HEK293 (cell line): ENCODE measurements at regions not wholly inside any gene's neighbourhood (a gene's known extent, or its start where the extent isn't known, plus 50 kb on each side); places are given as distances from the start of the nearest gene placed in this dataset.

Source experiments
- CTCF ChIA-PET: fragments of 350-600 bp; formaldehyde crosslinking; extraction: SDS; loops from one replicate; lab custom pipeline; 2021; ENCODE audit warnings: antibody characterized with exemption; lab: Yijun Ruan, JAX
- POLR2A ChIA-PET: fragments of 300-600 bp; formaldehyde crosslinking; extraction: SDS; loops from one replicate; lab custom pipeline; 2020; ENCODE audit warnings: antibody characterized with exemption, inconsistent platforms; lab: Yijun Ruan, JAX
- H3K27ac ChIP-seq: fragments of 200-500 bp; sonication (Bioruptor generic); 2 replicates; pipeline ENCODE4 v1.5.1; 2014; ENCODE audit warnings: low read depth, low read length, control low read depth, inconsistent platforms; ENCODE audit errors: extremely low read depth
- H3K36me3 ChIP-seq, 2 experiments: fragments of 200-500 bp in 1 of 2; sonication (Bioruptor generic) in 1 of 2; 1 replicate in 1 of 2; 2 replicates in 1 of 2; pipeline ENCODE4 v1.5.1; 2014 to 2017; ENCODE audit warnings: inconsistent platforms in 2 of 2, low read length in 2 of 2; ENCODE audit not compliant: control insufficient read depth in 2 of 2, insufficient read depth in 1 of 2
- H3K4me1 ChIP-seq: fragments of 200-500 bp; sonication (Bioruptor generic); 2 replicates; pipeline ENCODE4 v1.5.1; 2014; ENCODE audit warnings: mild to moderate bottlenecking, low read length, inconsistent platforms; ENCODE audit not compliant: control insufficient read depth, insufficient read depth
- H3K4me3 ChIP-seq: 2 replicates; pipeline ENCODE4 v1.5.1; 2011; ENCODE audit warnings: low read depth, mild to moderate bottlenecking, control low read depth, low read length, moderate library complexity
- H3K9me3 ChIP-seq: fragments of 200-500 bp; sonication (Bioruptor generic); 2 replicates; pipeline ENCODE4 v1.5.1; 2014; ENCODE audit warnings: low read depth, low read length, inconsistent platforms; ENCODE audit not compliant: control insufficient read depth, insufficient read depth
- BCL11B ChIP-seq: fragments of 450-650 bp; formaldehyde crosslinking; IDR thresholded peaks from 2 replicates; pipeline ENCODE4 v1.5.1; 2016; ENCODE audit warnings: low read depth, missing biosample characterization, missing genetic modification characterization
- HOXD13 ChIP-seq: sonication (generic); formaldehyde crosslinking; IDR thresholded peaks from 2 replicates; pipeline ENCODE4 v1.8.0; 2022; ENCODE audit warnings: missing genetic modification reagents, borderline replicate concordance
- OSR2 ChIP-seq: fragments of 450-650 bp; formaldehyde crosslinking; IDR thresholded peaks from 2 replicates; pipeline ENCODE4 v1.5.1; 2016; ENCODE audit warnings: missing biosample characterization, missing genetic modification characterization
- PRDM1 ChIP-seq: fragments of 450-650 bp; formaldehyde crosslinking; IDR thresholded peaks from 2 replicates; pipeline ENCODE4; 2016; ENCODE audit warnings: missing biosample characterization, missing genetic modification characterization
- RBAK ChIP-seq: fragments of 450-650 bp; formaldehyde crosslinking; IDR thresholded peaks from 2 replicates; pipeline ENCODE4 v1.5.1; 2016; ENCODE audit warnings: missing biosample characterization, missing genetic modification characterization
- REPIN1 ChIP-seq: fragments of 450-650 bp; formaldehyde crosslinking; IDR thresholded peaks from 2 replicates; pipeline ENCODE4 v1.5.1; 2017; ENCODE audit warnings: missing biosample characterization, missing genetic modification characterization, low read depth
- SP7 ChIP-seq: fragments of 450-650 bp; formaldehyde crosslinking; IDR thresholded peaks from 2 replicates; pipeline ENCODE4 v1.5.1; 2016; ENCODE audit warnings: missing biosample characterization, missing genetic modification characterization
- TCF7L2 ChIP-seq: IDR thresholded peaks from 2 replicates; pipeline ENCODE4 v1.6.1; 2011; ENCODE audit warnings: low read depth, mild to moderate bottlenecking, inconsistent platforms, low read length, moderate library complexity, borderline replicate concordance
- TRIM28 ChIP-seq: IDR thresholded peaks from 2 replicates; pipeline ENCODE4 v1.6.1; 2011; ENCODE audit warnings: low read length, control low read depth, borderline replicate concordance
- ZBTB48 ChIP-seq: fragments of 450-650 bp; formaldehyde crosslinking; IDR thresholded peaks from 2 replicates; pipeline ENCODE4 v1.5.1; 2016; ENCODE audit warnings: missing biosample characterization, missing genetic modification characterization
- ZNF311 ChIP-seq: fragments of 450-650 bp; formaldehyde crosslinking; IDR thresholded peaks from 2 replicates; pipeline ENCODE4 v1.5.1; 2017; ENCODE audit warnings: missing biosample characterization, missing genetic modification characterization, borderline replicate concordance
- ZNF548 ChIP-seq: fragments of 450-650 bp; formaldehyde crosslinking; IDR thresholded peaks from 2 replicates; pipeline ENCODE4 v1.5.1; 2016; ENCODE audit warnings: missing biosample characterization, missing genetic modification characterization
- ZNF549 ChIP-seq: fragments of 450-650 bp; IDR thresholded peaks from 2 replicates; pipeline ENCODE4 v1.5.1; 2018; ENCODE audit warnings: missing biosample characterization, missing genetic modification characterization, mild to moderate bottlenecking, inconsistent platforms, moderate library complexity
- ZNF561 ChIP-seq: fragments of 450-650 bp; IDR thresholded peaks from 2 replicates; pipeline ENCODE4 v1.5.1; 2018; ENCODE audit warnings: missing biosample characterization, missing genetic modification characterization, borderline replicate concordance
- ZNF629 ChIP-seq: fragments of 450-650 bp; formaldehyde crosslinking; IDR thresholded peaks from 2 replicates; pipeline ENCODE4 v1.5.1; 2017; ENCODE audit warnings: missing biosample characterization, missing genetic modification characterization
- ZNF707 ChIP-seq: fragments of 450-650 bp; formaldehyde crosslinking; IDR thresholded peaks from 2 replicates; pipeline ENCODE4 v1.5.1; 2016; ENCODE audit warnings: missing biosample characterization, missing genetic modification characterization
- ZNF777 ChIP-seq: fragments of 450-650 bp; formaldehyde crosslinking; IDR thresholded peaks from 2 replicates; pipeline ENCODE4 v1.5.1; 2017; ENCODE audit warnings: missing biosample characterization, missing genetic modification characterization, borderline replicate concordance
- TF ChIP-seq, protein P1 (sequence below): fragments of 450-650 bp; formaldehyde crosslinking; IDR thresholded peaks from 2 replicates; pipeline ENCODE4; 2016; ENCODE audit warnings: missing biosample characterization, missing genetic modification characterization
- TF ChIP-seq, protein P2 (sequence below): fragments of 450-650 bp; formaldehyde crosslinking; IDR thresholded peaks from 2 replicates; pipeline ENCODE4 v1.5.1; 2017; ENCODE audit warnings: missing biosample characterization, missing genetic modification characterization
- TF ChIP-seq, protein P3 (sequence below): fragments of 450-650 bp; formaldehyde crosslinking; conservative IDR thresholded peaks from 2 replicates; pipeline ENCODE4 v1.5.1; 2016; ENCODE audit warnings: low read depth, missing biosample characterization, missing genetic modification characterization
- TF ChIP-seq, protein P4 (sequence below): fragments of 450-650 bp; formaldehyde crosslinking; IDR thresholded peaks from 2 replicates; pipeline ENCODE4 v1.5.1; 2016; ENCODE audit warnings: missing biosample characterization, missing genetic modification characterization, borderline replicate concordance

DNA sequence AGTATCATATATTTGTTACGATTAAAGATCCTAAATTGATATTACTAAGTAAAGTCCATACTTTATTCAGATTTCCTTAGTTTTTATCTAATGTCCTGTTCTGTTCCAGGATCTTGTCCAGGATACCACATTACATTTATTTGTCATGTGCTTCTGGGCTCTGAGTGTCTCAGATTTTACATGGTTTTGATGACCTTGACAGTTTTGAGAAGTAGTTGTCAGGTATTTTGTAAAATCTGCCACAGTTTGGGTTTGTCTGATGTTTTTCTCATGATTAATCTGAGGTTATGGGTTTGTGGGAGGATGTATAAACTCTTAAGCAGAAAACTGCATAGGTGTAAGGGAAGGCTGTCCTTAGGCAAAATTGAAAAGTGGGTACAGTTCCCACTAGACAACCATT is 109.9 kb upstream of the BMP5 start (continued):
- TF ChIP-seq, protein P1, sequence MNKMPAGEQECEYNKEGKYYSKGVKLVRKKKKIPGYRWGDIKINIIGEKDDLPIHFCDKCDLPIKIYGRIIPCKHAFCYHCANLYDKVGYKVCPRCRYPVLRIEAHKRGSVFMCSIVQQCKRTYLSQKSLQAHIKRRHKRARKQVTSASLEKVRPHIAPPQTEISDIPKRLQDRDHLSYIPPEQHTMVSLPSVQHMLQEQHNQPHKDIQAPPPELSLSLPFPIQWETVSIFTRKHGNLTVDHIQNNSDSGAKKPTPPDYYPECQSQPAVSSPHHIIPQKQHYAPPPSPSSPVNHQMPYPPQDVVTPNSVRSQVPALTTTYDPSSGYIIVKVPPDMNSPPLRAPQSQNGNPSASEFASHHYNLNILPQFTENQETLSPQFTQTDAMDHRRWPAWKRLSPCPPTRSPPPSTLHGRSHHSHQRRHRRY (tag by site-specific recombination) = no peak
- TF ChIP-seq PRDM1 (tag by site-specific recombination) (no peak), ZNF311 (no peak), BCL11B (tag by site-specific recombination) (no peak)

DNA sequence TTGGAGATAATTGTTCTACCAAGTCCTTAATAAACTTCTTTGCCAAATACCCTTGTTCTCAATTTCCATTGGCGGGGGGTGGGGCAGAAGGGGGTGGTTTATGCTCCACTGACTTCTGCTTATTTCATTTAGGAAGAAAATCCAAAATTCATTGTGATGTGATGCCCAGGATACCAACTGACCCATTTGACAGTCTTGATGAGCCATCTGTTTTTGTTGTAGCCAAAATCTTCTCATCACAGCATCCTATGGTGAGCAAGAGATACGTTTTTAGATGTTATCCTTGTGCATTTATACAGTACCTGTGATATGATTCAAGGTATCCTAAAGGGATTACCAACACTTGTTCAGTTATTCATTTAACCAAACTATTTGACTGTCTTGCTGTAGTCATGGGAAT is 108.5 kb upstream of the BMP5 start:
- H3K27ac ChIP-seq = no peak overlapping the region
- no peak for TF ChIP-seq ZNF548
- no peak for TF ChIP-seq ZNF777 (tag by site-specific recombination)
- TF ChIP-seq SP7 = no peak
- TF ChIP-seq TRIM28 = no peak
- TF ChIP-seq ZNF629 (tag by site-specific recombination) = no peak
- TF ChIP-seq ZNF549 = no peak
- no peak for TF ChIP-seq REPIN1 (tag by site-specific recombination)
- no peak for TF ChIP-seq ZNF561 (tag by site-specific recombination)
- TF ChIP-seq HOXD13 (CRISPR knock-in tag) = no peak
- TF ChIP-seq RBAK (tag by site-specific recombination) = no peak
- no peak for TF ChIP-seq ZNF707 (tag by site-specific recombination)
- TF ChIP-seq, protein P1 (tag by site-specific recombination) = no peak
- TF ChIP-seq, protein P2, sequence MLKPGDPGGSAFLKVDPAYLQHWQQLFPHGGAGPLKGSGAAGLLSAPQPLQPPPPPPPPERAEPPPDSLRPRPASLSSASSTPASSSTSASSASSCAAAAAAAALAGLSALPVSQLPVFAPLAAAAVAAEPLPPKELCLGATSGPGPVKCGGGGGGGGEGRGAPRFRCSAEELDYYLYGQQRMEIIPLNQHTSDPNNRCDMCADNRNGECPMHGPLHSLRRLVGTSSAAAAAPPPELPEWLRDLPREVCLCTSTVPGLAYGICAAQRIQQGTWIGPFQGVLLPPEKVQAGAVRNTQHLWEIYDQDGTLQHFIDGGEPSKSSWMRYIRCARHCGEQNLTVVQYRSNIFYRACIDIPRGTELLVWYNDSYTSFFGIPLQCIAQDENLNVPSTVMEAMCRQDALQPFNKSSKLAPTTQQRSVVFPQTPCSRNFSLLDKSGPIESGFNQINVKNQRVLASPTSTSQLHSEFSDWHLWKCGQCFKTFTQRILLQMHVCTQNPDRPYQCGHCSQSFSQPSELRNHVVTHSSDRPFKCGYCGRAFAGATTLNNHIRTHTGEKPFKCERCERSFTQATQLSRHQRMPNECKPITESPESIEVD (tag by site-specific recombination) = no peak
- ChIA-PET POLR2A (no interaction called here), CTCF (interaction anchor here (1.1 to 4.0 kb wide), 2 partner anchors 15 to 308 kb away, joined by 3 to 51 read pairs; no protein-coding TSS in a partner anchor)
- H3K4me1 ChIP-seq = no peaks in the 10 kb centered on the region
- H3K36me3 ChIP-seq = no peaks in the 10 kb centered on the region
- no peak overlapping the region for H3K4me3 ChIP-seq
- no peaks in the 10 kb centered on the region for H3K9me3 ChIP-seq

DNA sequence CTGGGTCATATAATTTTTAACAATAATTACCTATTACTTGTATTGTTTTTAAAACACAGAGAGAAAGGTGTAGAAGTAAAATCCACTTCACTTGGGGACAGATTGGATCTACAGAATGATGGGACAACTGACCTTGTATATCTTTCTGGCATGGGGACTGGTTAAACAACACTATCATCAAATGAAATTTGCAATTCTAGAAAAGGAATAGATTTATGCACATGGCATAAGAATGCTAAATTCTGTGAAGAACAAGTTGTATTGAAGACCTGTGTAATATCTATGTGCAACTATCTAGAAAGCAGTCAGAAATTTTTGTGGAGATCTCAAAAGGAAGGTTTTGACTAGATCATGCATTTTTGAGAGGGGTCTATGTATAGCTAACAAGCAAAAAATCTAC is 106.3 kb upstream of the BMP5 start:
- CTCF ChIA-PET = interaction anchor here (0.6 to 4.0 kb wide), 8 partner anchors 77 to 705 kb away, joined by 3 to 51 read pairs (median 4); no protein-coding TSS in a partner anchor
- Histone ChIP-seq H3K27ac (no peak overlapping the region), H3K36me3 (no peaks in the 10 kb centered on the region), H3K4me3 (no peak overlapping the region), H3K4me1 (no peaks in the 10 kb centered on the region), H3K9me3 (no peaks in the 10 kb centered on the region)
- POLR2A ChIA-PET = no interaction called here
- TF ChIP-seq RBAK (tag by site-specific recombination) (no peak), TCF7L2 (no peak)

DNA sequence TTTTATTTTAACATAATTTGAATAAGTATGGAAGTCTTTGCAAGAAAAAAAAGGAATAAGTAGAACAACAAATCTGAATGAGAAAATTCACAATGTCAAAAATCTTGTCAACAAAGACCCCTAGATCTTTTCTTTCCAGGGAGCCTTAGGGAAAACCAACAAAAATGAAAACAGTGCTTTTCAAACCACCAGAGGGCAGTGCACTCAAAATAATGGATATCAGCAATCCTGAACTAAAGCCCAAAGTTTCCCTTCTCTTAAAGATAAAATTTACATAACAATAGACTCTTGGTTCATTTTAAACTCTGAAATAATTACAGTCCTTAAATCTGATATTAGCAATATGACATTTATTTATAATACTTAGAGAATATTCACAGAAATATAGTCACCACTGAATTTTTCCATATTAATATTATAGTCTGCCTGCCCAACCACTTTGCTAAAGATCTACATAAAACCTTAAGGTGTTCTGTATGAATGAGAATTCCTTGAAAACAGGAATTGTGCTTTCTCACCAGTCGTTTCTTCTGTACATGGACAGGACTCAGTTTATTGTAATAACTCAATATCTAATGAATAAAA is 105.3 kb upstream of the BMP5 start:
- CTCF ChIA-PET = interaction anchor here (0.6 to 4.0 kb wide), 8 partner anchors 12 to 704 kb away, joined by 3 to 81 read pairs (median 4); no protein-coding TSS in a partner anchor
- Histone ChIP-seq H3K27ac (no peak overlapping the region), H3K36me3 (no peaks in the 10 kb centered on the region), H3K4me1 (no peaks in the 10 kb centered on the region), H3K9me3 (no peaks in the 10 kb centered on the region), H3K4me3 (no peak overlapping the region)
- POLR2A ChIA-PET = no interaction called here
- TF ChIP-seq REPIN1 (tag by site-specific recombination) (no peak), ZBTB48 (tag by site-specific recombination) (peak; percentile 27; the same call in 1 of the 2 replicates), OSR2 (no peak)
- TF ChIP-seq, protein P3, sequence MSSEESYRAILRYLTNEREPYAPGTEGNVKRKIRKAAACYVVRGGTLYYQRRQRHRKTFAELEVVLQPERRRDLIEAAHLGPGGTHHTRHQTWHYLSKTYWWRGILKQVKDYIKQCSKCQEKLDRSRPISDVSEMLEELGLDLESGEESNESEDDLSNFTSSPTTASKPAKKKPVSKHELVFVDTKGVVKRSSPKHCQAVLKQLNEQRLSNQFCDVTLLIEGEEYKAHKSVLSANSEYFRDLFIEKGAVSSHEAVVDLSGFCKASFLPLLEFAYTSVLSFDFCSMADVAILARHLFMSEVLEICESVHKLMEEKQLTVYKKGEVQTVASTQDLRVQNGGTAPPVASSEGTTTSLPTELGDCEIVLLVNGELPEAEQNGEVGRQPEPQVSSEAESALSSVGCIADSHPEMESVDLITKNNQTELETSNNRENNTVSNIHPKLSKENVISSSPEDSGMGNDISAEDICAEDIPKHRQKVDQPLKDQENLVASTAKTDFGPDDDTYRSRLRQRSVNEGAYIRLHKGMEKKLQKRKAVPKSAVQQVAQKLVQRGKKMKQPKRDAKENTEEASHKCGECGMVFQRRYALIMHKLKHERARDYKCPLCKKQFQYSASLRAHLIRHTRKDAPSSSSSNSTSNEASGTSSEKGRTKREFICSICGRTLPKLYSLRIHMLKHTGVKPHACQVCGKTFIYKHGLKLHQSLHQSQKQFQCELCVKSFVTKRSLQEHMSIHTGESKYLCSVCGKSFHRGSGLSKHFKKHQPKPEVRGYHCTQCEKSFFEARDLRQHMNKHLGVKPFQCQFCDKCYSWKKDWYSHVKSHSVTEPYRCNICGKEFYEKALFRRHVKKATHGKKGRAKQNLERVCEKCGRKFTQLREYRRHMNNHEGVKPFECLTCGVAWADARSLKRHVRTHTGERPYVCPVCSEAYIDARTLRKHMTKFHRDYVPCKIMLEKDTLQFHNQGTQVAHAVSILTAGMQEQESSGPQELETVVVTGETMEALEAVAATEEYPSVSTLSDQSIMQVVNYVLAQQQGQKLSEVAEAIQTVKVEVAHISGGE (tag by site-specific recombination) = no peak
- TF ChIP-seq, protein P4, sequence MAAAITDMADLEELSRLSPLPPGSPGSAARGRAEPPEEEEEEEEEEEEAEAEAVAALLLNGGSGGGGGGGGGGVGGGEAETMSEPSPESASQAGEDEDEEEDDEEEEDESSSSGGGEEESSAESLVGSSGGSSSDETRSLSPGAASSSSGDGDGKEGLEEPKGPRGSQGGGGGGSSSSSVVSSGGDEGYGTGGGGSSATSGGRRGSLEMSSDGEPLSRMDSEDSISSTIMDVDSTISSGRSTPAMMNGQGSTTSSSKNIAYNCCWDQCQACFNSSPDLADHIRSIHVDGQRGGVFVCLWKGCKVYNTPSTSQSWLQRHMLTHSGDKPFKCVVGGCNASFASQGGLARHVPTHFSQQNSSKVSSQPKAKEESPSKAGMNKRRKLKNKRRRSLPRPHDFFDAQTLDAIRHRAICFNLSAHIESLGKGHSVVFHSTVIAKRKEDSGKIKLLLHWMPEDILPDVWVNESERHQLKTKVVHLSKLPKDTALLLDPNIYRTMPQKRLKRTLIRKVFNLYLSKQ = no peak
